GM12878 (cell line): ENCODE measurements at regions not wholly inside any gene's neighbourhood (a gene's known extent, or its start where the extent isn't known, plus 50 kb on each side); places are given as distances from the start of the nearest gene placed in this dataset.

Experiments used
- ATAC-seq: fragments of 200-7000 bp; cut with Tn5 transposase; 3 replicates; pipeline ENCODE4 v1.9.1; 2020; ENCODE audit warnings: mild to moderate bottlenecking, moderate library complexity
- BruUV-seq: library from RNA; stranded (reverse); fragments of 400-500 nt; replicated peaks from 2 replicates; lab custom pipeline; 2021; lab: Mats Ljungman, UMichigan
- CTCF ChIA-PET: fragments of 300-600 bp; sonication (Branson Sonifier 250); formaldehyde crosslinking; extraction: SDS; loops from one replicate; lab custom pipeline; 2021; ENCODE audit warnings: inconsistent platforms; lab: Yijun Ruan, JAX
- POLR2A ChIA-PET: fragments of 350-600 bp; formaldehyde crosslinking; extraction: SDS; loops from one replicate; lab custom pipeline; 2021; ENCODE audit warnings: inconsistent platforms; lab: Charles Lee
- RAD21 ChIA-PET: fragments of 300-600 bp; sonication (Branson Sonifier 250); formaldehyde crosslinking; loops from one replicate; lab custom pipeline; 2023; ENCODE audit warnings: antibody characterized with exemption; ENCODE audit not compliant: unreplicated experiment; lab: Charles Lee
- SMC1A ChIA-PET: fragments of 300-600 bp; sonication (Branson Sonifier 250); formaldehyde crosslinking; loops from one replicate; lab custom pipeline; 2023; ENCODE audit not compliant: unreplicated experiment, uncharacterized antibody; lab: Charles Lee
- DNase-seq: peaks from one replicate; pipeline ENCODE4 v3.0.0-alpha.2; 2011; ENCODE audit warnings: low read depth, low spot score
- FAIRE-seq: peaks from 3 replicates; lab custom pipeline; 2011; peaks lifted over from hg19 to GRCh38; lab: Jason Lieb, UNC
- H2AFZ ChIP-seq: 2 replicates; pipeline ENCODE4 v1.6.0; 2011; ENCODE audit warnings: low read depth, low read length, control low read depth; ENCODE audit not compliant: control insufficient read depth
- H3K27ac ChIP-seq: 2 replicates; pipeline ENCODE4 v1.5.1; 2011; ENCODE audit warnings: control low read depth; ENCODE audit not compliant: control insufficient read depth, insufficient read depth
- H3K27me3 ChIP-seq, 2 experiments: replicated peaks in 1 of 2; 2 replicates each; pipeline versions ENCODE4 v1.6.0 to v1.6.1; 2011; ENCODE audit warnings: low read length in 1 of 2; ENCODE audit not compliant: control insufficient read depth in 2 of 2, insufficient read depth in 2 of 2
- H3K36me3 ChIP-seq, 2 experiments: 2 replicates each; pipeline ENCODE4 v1.5.1; 2011; ENCODE audit warnings: low read length in 1 of 2; ENCODE audit not compliant: control insufficient read depth in 2 of 2, insufficient read depth in 2 of 2
- H3K4me1 ChIP-seq: 2 replicates; pipeline ENCODE4 v1.6.1; 2011; ENCODE audit warnings: mild to moderate bottlenecking, low read length, moderate library complexity, mixed read lengths; ENCODE audit not compliant: control insufficient read depth, insufficient read depth
- H3K4me2 ChIP-seq: 2 replicates; pipeline ENCODE4 v1.6.0; 2011; ENCODE audit warnings: control low read depth; ENCODE audit not compliant: control insufficient read depth, insufficient read depth
- H3K4me3 ChIP-seq: fragments of 200-600 bp; sonication (generic); 2 replicates; pipeline ENCODE4 v1.5.1; 2016
- H3K79me2 ChIP-seq: 2 replicates; pipeline ENCODE4 v1.6.0; 2011; ENCODE audit warnings: low read length; ENCODE audit not compliant: control insufficient read depth, insufficient read depth
- H3K9ac ChIP-seq: 2 replicates; pipeline ENCODE4 v1.8.0; 2011; ENCODE audit warnings: low read length, control low read depth, mixed read lengths; ENCODE audit not compliant: control insufficient read depth, insufficient read depth
- H3K9me3 ChIP-seq: replicated peaks from 3 replicates; pipeline ENCODE4 v1.5.1; 2011; ENCODE audit warnings: mild to moderate bottlenecking, low read length; ENCODE audit not compliant: control insufficient read depth, insufficient read depth
- H4K20me1 ChIP-seq: 2 replicates; pipeline ENCODE4 v1.6.0; 2011; ENCODE audit not compliant: control insufficient read depth, insufficient read depth
- BRCA1 ChIP-seq: IDR thresholded peaks from 2 replicates; pipeline ENCODE4 v1.6.1; 2011; ENCODE audit warnings: low read depth, low read length, improper control_type of control experiment
- CHD1 ChIP-seq: IDR thresholded peaks from 2 replicates; pipeline ENCODE4 v1.6.1; 2012; ENCODE audit warnings: low read depth, low read length, improper control_type of control experiment
- DPF2 ChIP-seq: fragments of 450-650 bp; IDR thresholded peaks from 2 replicates; pipeline ENCODE4 v1.6.1; 2017; ENCODE audit warnings: mild to moderate bottlenecking
- GATAD2B ChIP-seq: fragments of 450-650 bp; conservative IDR thresholded peaks from 2 replicates; pipeline ENCODE4 v1.6.1; 2017; ENCODE audit warnings: low read depth, mild to moderate bottlenecking, moderate library complexity
- HDGF ChIP-seq: fragments of 450-650 bp; IDR thresholded peaks from 2 replicates; pipeline ENCODE4 v1.6.1; 2016; ENCODE audit warnings: antibody characterized with exemption
- NR2C2 ChIP-seq: IDR thresholded peaks from 2 replicates; pipeline ENCODE4 v1.6.1; 2011; ENCODE audit warnings: borderline replicate concordance, low read depth; ENCODE audit not compliant: control insufficient read depth, insufficient read length
- PAX5 ChIP-seq: IDR thresholded peaks from 2 replicates; pipeline ENCODE4 v1.6.1; 2011; ENCODE audit warnings: low read depth, low read length, borderline replicate concordance
- RAD21 ChIP-seq: IDR thresholded peaks from 2 replicates; pipeline ENCODE4 v1.6.1; 2011; ENCODE audit warnings: mild to moderate bottlenecking, low read depth, low read length, moderate library complexity; ENCODE audit not compliant: insufficient read depth
- SP1 ChIP-seq: IDR thresholded peaks from one replicate; pipeline ENCODE4 v1.6.1; 2011; ENCODE audit warnings: low read depth, low read length
- ZNF207 ChIP-seq: fragments of 450-650 bp; IDR thresholded peaks from 2 replicates; pipeline ENCODE4 v1.6.1; 2014; ENCODE audit warnings: antibody characterized with exemption, mild to moderate bottlenecking, borderline replicate concordance
- WGBS: methylation state at CpG from one replicate; pipeline ENCODE4 v1.1.6; 2016; ENCODE audit warnings: low lambda C conversion rate; ENCODE audit not compliant: insufficient replicate concordance, insufficient coverage; ENCODE audit errors: missing lambda C conversion rate; 5-methylcytosine and 5-hydroxymethylcytosine counted together
- in situ Hi-C: fragments of 300-500 bp; cut with MboI; formaldehyde crosslinking; loops from 9 replicates; pipeline ENCODE4 v1.14.3; 2018; ENCODE audit warnings: mixed read lengths
- intact Hi-C: fragments of 100-400 bp; cut with micrococcal nuclease; formaldehyde crosslinking; loops from one replicate; pipeline ENCODE4 v1.14.2; 2022; ENCODE audit not compliant: unreplicated experiment
- TF ChIP-seq, protein P1 (sequence below): fragments of 450-650 bp; formaldehyde crosslinking; IDR thresholded peaks from 2 replicates; pipeline ENCODE4 v1.4.0; 2022; ENCODE audit warnings: mild to moderate bottlenecking, moderate library complexity
- TF ChIP-seq, protein P2 (sequence below): IDR thresholded peaks from 2 replicates; pipeline ENCODE4 v1.6.1; 2012; ENCODE audit warnings: low read length, inconsistent platforms
- TF ChIP-seq, protein P3 (sequence below): IDR thresholded peaks from 2 replicates; pipeline ENCODE4 v1.6.1; 2012; ENCODE audit warnings: mild to moderate bottlenecking, low read depth, low read length
- TF ChIP-seq, protein P4 (sequence below): IDR thresholded peaks from 2 replicates; pipeline ENCODE4 v1.6.1; 2011; ENCODE audit warnings: mild to moderate bottlenecking, low read depth, low read length, moderate library complexity; ENCODE audit not compliant: insufficient replicate concordance

DNA sequence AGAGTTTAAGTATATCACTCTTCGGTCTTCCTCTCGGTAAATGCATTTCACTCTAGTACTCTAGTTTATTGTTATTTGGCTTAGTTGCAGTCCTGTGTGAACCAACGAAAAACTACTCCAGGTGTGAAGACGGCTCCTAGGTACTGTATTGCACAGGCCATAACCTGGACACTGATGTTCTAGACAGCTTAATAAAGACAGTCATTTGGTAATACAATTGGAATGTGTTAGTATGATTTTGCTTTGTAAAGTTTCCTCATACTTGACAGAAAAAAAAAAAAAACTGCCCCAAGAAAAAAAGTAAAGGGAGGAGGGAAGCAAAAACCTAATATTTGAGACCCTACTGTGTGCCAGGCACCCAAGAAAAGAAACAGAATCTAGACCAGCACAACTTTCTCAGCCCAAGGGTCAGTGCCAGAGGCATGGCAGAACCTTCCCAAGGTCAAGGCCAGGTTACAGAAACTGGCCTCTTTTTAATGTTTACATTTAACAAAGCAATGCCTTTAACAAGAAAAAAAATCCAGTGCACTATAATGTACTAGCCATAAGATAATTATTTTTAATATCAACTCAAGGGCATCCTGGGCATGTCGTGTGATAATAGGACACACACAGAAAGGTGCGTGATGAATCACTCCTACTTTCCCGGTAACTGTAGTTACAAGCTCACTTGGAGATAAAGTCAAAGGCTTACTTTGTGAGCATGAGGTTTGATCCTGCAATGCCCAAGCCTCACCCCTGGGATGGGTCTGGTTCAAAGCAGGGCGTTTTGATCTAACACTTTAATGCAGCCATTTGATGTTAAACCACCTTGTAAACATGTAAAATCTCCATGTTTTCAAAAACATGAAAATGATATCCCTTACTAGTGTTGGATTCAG is 110.6 kb downstream of the BMP4 start (continued):
- TF ChIP-seq RAD21 (no peak), GATAD2B (no peak), BRCA1 (no peak)
- TF ChIP-seq, protein P1, sequence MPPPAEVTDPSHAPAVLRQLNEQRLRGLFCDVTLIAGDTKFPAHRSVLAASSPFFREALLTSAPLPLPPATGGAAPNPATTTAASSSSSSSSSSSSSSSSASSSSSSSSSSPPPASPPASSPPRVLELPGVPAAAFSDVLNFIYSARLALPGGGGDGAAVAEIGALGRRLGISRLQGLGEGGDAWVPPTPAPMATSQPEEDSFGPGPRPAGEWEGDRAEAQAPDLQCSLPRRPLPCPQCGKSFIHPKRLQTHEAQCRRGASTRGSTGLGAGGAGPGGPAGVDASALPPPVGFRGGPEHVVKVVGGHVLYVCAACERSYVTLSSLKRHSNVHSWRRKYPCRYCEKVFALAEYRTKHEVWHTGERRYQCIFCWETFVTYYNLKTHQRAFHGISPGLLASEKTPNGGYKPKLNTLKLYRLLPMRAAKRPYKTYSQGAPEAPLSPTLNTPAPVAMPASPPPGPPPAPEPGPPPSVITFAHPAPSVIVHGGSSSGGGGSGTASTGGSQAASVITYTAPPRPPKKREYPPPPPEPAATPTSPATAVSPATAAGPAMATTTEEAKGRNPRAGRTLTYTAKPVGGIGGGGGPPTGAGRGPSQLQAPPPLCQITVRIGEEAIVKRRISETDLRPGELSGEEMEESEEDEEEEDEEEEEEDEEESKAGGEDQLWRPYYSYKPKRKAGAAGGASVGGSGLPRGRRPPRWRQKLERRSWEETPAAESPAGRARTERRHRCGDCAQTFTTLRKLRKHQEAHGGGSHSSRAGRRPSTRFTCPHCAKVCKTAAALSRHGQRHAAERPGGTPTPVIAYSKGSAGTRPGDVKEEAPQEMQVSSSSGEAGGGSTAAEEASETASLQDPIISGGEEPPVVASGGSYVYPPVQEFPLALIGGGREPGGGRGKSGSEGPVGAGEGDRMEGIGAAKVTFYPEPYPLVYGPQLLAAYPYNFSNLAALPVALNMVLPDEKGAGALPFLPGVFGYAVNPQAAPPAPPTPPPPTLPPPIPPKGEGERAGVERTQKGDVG, result no peak

DNA sequence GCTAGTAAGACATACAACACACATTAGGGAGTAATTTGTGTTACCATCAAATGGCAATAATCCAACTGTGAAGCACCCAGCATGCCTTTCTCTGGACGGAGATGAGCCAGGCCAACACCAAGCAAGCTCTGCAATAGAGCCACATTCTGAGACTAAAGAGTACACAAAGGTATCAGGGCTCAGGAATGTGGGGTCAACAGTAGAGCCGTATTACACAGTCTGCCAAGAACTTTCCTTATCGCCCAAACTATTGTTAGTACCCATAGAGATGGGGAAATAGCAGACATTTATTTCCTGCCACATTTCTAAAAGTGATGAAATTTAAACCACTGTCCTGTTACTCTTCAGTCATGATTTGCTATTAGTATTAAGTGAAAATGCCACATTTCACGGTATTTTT is 113.7 kb downstream of the BMP4 start:
- TF ChIP-seq, protein P2, sequence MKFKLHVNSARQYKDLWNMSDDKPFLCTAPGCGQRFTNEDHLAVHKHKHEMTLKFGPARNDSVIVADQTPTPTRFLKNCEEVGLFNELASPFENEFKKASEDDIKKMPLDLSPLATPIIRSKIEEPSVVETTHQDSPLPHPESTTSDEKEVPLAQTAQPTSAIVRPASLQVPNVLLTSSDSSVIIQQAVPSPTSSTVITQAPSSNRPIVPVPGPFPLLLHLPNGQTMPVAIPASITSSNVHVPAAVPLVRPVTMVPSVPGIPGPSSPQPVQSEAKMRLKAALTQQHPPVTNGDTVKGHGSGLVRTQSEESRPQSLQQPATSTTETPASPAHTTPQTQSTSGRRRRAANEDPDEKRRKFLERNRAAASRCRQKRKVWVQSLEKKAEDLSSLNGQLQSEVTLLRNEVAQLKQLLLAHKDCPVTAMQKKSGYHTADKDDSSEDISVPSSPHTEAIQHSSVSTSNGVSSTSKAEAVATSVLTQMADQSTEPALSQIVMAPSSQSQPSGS, result no peak
- TF ChIP-seq CHD1 (no peak), ZNF207 (no peak), HDGF (no peak), SP1 (no peak), NR2C2 (no peak), DPF2 (no peak), PAX5 (no peak)
- TF ChIP-seq, protein P3, sequence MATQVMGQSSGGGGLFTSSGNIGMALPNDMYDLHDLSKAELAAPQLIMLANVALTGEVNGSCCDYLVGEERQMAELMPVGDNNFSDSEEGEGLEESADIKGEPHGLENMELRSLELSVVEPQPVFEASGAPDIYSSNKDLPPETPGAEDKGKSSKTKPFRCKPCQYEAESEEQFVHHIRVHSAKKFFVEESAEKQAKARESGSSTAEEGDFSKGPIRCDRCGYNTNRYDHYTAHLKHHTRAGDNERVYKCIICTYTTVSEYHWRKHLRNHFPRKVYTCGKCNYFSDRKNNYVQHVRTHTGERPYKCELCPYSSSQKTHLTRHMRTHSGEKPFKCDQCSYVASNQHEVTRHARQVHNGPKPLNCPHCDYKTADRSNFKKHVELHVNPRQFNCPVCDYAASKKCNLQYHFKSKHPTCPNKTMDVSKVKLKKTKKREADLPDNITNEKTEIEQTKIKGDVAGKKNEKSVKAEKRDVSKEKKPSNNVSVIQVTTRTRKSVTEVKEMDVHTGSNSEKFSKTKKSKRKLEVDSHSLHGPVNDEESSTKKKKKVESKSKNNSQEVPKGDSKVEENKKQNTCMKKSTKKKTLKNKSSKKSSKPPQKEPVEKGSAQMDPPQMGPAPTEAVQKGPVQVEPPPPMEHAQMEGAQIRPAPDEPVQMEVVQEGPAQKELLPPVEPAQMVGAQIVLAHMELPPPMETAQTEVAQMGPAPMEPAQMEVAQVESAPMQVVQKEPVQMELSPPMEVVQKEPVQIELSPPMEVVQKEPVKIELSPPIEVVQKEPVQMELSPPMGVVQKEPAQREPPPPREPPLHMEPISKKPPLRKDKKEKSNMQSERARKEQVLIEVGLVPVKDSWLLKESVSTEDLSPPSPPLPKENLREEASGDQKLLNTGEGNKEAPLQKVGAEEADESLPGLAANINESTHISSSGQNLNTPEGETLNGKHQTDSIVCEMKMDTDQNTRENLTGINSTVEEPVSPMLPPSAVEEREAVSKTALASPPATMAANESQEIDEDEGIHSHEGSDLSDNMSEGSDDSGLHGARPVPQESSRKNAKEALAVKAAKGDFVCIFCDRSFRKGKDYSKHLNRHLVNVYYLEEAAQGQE, result no peak
- TF ChIP-seq, protein P4, sequence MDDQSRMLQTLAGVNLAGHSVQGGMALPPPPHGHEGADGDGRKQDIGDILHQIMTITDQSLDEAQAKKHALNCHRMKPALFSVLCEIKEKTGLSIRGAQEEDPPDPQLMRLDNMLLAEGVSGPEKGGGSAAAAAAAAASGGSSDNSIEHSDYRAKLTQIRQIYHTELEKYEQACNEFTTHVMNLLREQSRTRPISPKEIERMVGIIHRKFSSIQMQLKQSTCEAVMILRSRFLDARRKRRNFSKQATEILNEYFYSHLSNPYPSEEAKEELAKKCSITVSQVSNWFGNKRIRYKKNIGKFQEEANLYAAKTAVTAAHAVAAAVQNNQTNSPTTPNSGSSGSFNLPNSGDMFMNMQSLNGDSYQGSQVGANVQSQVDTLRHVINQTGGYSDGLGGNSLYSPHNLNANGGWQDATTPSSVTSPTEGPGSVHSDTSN, result no peak
- H3K79me2 ChIP-seq, result no peaks in the 10 kb centered on the region
- intact Hi-C loops, result no loop called here
- no peaks in the 10 kb centered on the region for H3K4me1 ChIP-seq
- no peak overlapping the region for H3K4me3 ChIP-seq
- no peaks in the 10 kb centered on the region for H3K27me3 ChIP-seq
- BruUV-seq, result no TSS peak
- CTCF ChIA-PET, result no interaction called here
- 43% methylated on average over 4 of the region's 4 CpGs for WGBS
- in situ Hi-C loops, result no loop called here
- SMC1A ChIA-PET, result no interaction called here
- no peak for FAIRE-seq
- no peaks in the 10 kb centered on the region; the same call in 2 of the 3 replicates for H3K9me3 ChIP-seq
- RAD21 ChIA-PET, result no interaction called here
- POLR2A ChIA-PET, result no interaction called here
- H3K27ac ChIP-seq, result no peak overlapping the region
- H2AFZ ChIP-seq, result no peak overlapping the region
- no peaks in the 10 kb centered on the region for H4K20me1 ChIP-seq
- DNase-seq, result no peak
- H3K4me2 ChIP-seq, result no peak overlapping the region
- ATAC-seq, result no peak
- H3K9ac ChIP-seq, result no peak overlapping the region
- no peaks in the 10 kb centered on the region for H3K36me3 ChIP-seq
